Neural progenitor cell (in vitro differentiated cells): ENCODE measurements at regions not wholly inside any gene's neighbourhood (a gene's known extent, or its start where the extent isn't known, plus 50 kb on each side); places are given as distances from the start of the nearest gene placed in this dataset.

Source experiments
- DNase-seq: peaks from one replicate; pipeline ENCODE4 v3.0.0-alpha.2; 2016; ENCODE audit warnings: low spot score
- H2AFZ ChIP-seq: fragments of 200-600 bp; sonication (generic); replicated peaks from 2 replicates; pipeline ENCODE4 v1.6.1; 2016; ENCODE audit warnings: antibody characterized with exemption
- H3F3A ChIP-seq: fragments of 200-600 bp; sonication (generic); 2 replicates; pipeline ENCODE4 v1.6.1; 2016; ENCODE audit warnings: antibody characterized with exemption, low read depth
- H3K27ac ChIP-seq: fragments of 200-600 bp; sonication (generic); 2 replicates; pipeline ENCODE4 v1.5.1; 2016; ENCODE audit warnings: mild to moderate bottlenecking
- H3K27me3 ChIP-seq: fragments of 200-600 bp; sonication (generic); 2 replicates; pipeline ENCODE4 v1.6.1; 2016; ENCODE audit warnings: mild to moderate bottlenecking, moderate library complexity
- H3K36me3 ChIP-seq: fragments of 200-600 bp; sonication (generic); 2 replicates; pipeline ENCODE4 v1.5.1; 2016
- H3K4me1 ChIP-seq: fragments of 200-600 bp; sonication (generic); 2 replicates; pipeline ENCODE4 v1.6.1; 2016; ENCODE audit warnings: mixed run types
- H3K4me2 ChIP-seq: fragments of 200-600 bp; sonication (generic); 2 replicates; pipeline ENCODE4 v1.6.1; 2016
- H3K4me3 ChIP-seq: fragments of 200-600 bp; sonication (generic); 2 replicates; pipeline ENCODE4 v1.5.1; 2016
- H3K79me2 ChIP-seq: fragments of 200-600 bp; sonication (generic); 2 replicates; pipeline ENCODE4 v1.6.1; 2016; ENCODE audit warnings: low read depth
- H3K9ac ChIP-seq: fragments of 200-600 bp; sonication (generic); 2 replicates; pipeline ENCODE4 v1.6.1; 2016
- H3K9me3 ChIP-seq: fragments of 200-600 bp; sonication (generic); 2 replicates; pipeline ENCODE4 v1.5.1; 2016; ENCODE audit warnings: low read depth
- H4K20me1 ChIP-seq: fragments of 200-600 bp; sonication (generic); 2 replicates; pipeline ENCODE4 v1.6.1; 2016; ENCODE audit warnings: low read depth
- H3K27ac Mint-ChIP-seq: 3 replicates; pipeline ENCODE4 v1.8.0; 2021; ENCODE audit warnings: mixed read lengths
- H3K27me3 Mint-ChIP-seq: 2 replicates; pipeline ENCODE4 v1.8.0; 2022; ENCODE audit warnings: low read depth, mild to moderate bottlenecking, inconsistent platforms, moderate library complexity, mixed read lengths; ENCODE audit not compliant: insufficient read depth
- H3K36me3 Mint-ChIP-seq: 3 replicates; pipeline ENCODE4 v1.8.0; 2021; ENCODE audit warnings: mixed read lengths
- H3K4me1 Mint-ChIP-seq: 3 replicates; pipeline ENCODE4 v1.8.0; 2021; ENCODE audit warnings: mixed read lengths
- H3K4me3 Mint-ChIP-seq: 3 replicates; pipeline ENCODE4 v1.8.0; 2021; ENCODE audit warnings: mild to moderate bottlenecking, moderate library complexity, mixed read lengths
- H3K9me3 Mint-ChIP-seq: 3 replicates; pipeline ENCODE4 v1.8.0; 2020; ENCODE audit warnings: mixed read lengths
- CTCF ChIP-seq: fragments of 200-600 bp; sonication (generic); IDR thresholded peaks from 2 replicates; pipeline ENCODE4 v1.5.1; 2017; ENCODE audit warnings: antibody characterized with exemption, mild to moderate bottlenecking
- EZH2 ChIP-seq: fragments of 200-600 bp; sonication (generic); IDR thresholded peaks from 2 replicates; pipeline ENCODE4 v1.6.1; 2017; ENCODE audit warnings: antibody characterized with exemption, mild to moderate bottlenecking, moderate library complexity
- EZH2phosphoT487 ChIP-seq: fragments of 200-600 bp; sonication (generic); IDR thresholded peaks from 2 replicates; pipeline ENCODE4 v1.6.1; 2017; ENCODE audit warnings: antibody characterized with exemption

GRCh38 chr14:96940009-96940408, 142.8 kb downstream of the VRK1 start:
- H3K4me1 ChIP-seq = peaks cover 2% of the 10 kb centered on the region
- Mint-ChIP-seq H3K27me3 (peaks cover 14% of the 10 kb centered on the region), H3K9me3 (no peaks in the 10 kb centered on the region), H3K36me3 (no peaks in the 10 kb centered on the region), H3K4me1 (peaks cover 6% of the 10 kb centered on the region), H3K27ac (peak overlapping the region; percentile 79), H3K4me3 (no peak overlapping the region)
- H3F3A ChIP-seq = peaks cover 2% of the 10 kb centered on the region
- peak; percentile 54 for DNase-seq
- H3K27me3 ChIP-seq = no peaks in the 10 kb centered on the region
- no peaks in the 10 kb centered on the region for H3K9me3 ChIP-seq
- H3K4me3 ChIP-seq = no peak overlapping the region
- no peaks in the 10 kb centered on the region for H3K79me2 ChIP-seq
- H3K36me3 ChIP-seq = no peaks in the 10 kb centered on the region
- H3K27ac ChIP-seq = no peak overlapping the region
- H3K4me2 ChIP-seq = no peak overlapping the region
- H3K9ac ChIP-seq = no peak overlapping the region
- no peak overlapping the region for H2AFZ ChIP-seq
- peaks cover 3% of the 10 kb centered on the region for H4K20me1 ChIP-seq
- TF ChIP-seq EZH2 (no peak), EZH2phosphoT487 (no peak), CTCF (no peak)

GRCh38 chr14:96944297-96944696, 147.1 kb downstream of the VRK1 start:
- no peak for DNase-seq
- peaks cover 6% of the 10 kb centered on the region for H3K4me1 Mint-ChIP-seq
- TF ChIP-seq EZH2phosphoT487 = no peak
- TF ChIP-seq CTCF = no peak
- no peak for TF ChIP-seq EZH2

GRCh38 chr14:96945721-96946120, 148.5 kb downstream of the VRK1 start:
- Histone ChIP-seq H3K27me3 (no peaks in the 10 kb centered on the region), H3K36me3 (no peaks in the 10 kb centered on the region), H3K9me3 (no peaks in the 10 kb centered on the region), H4K20me1 (no peaks in the 10 kb centered on the region), H3F3A (no peaks in the 10 kb centered on the region), H2AFZ (no peak overlapping the region), H3K4me2 (no peak overlapping the region), H3K9ac (no peak overlapping the region), H3K4me3 (no peak overlapping the region), H3K4me1 (no peaks in the 10 kb centered on the region), H3K79me2 (no peaks in the 10 kb centered on the region), H3K27ac (no peak overlapping the region)
- DNase-seq = no peak
- TF ChIP-seq EZH2 (no peak), CTCF (no peak), EZH2phosphoT487 (no peak)
- H3K27ac Mint-ChIP-seq = no peak overlapping the region
- no peak overlapping the region for H3K4me3 Mint-ChIP-seq
- peaks cover 2% of the 10 kb centered on the region for H3K36me3 Mint-ChIP-seq
- peaks cover 2% of the 10 kb centered on the region for H3K27me3 Mint-ChIP-seq
- peaks cover 6% of the 10 kb centered on the region for H3K4me1 Mint-ChIP-seq
- no peaks in the 10 kb centered on the region for H3K9me3 Mint-ChIP-seq

More at GRCh38 chr14:96944297-96944696, 147.1 kb downstream of the VRK1 start:
- Histone ChIP-seq H3K9me3 (no peaks in the 10 kb centered on the region), H2AFZ (no peak overlapping the region), H3K27me3 (no peaks in the 10 kb centered on the region), H3K4me2 (no peak overlapping the region), H3K4me1 (no peaks in the 10 kb centered on the region), H4K20me1 (peaks cover 3% of the 10 kb centered on the region), H3F3A (no peaks in the 10 kb centered on the region), H3K79me2 (no peaks in the 10 kb centered on the region), H3K27ac (no peak overlapping the region), H3K9ac (no peak overlapping the region), H3K36me3 (no peaks in the 10 kb centered on the region), H3K4me3 (no peak overlapping the region)
- peaks cover 7% of the 10 kb centered on the region for H3K27me3 Mint-ChIP-seq
- H3K36me3 Mint-ChIP-seq = peaks cover 2% of the 10 kb centered on the region
- H3K27ac Mint-ChIP-seq = no peak overlapping the region
- no peaks in the 10 kb centered on the region for H3K9me3 Mint-ChIP-seq
- no peak overlapping the region for H3K4me3 Mint-ChIP-seq
